Activated T-helper 1 cell treated with anti-CD3 and anti-CD28 coated beads, Interleukin-12 subunit alpha, Interleukin-12 subunit beta, Interleukin-2, Interleukin-4 antibody, amounts not matched to agents 30 ng/mL and 10 ng/mL and 1 ng/mL, durations not matched to agents 14 hours and 24 hours and 36 hours (primary cell): ENCODE measurements at regions not wholly inside any gene's neighbourhood (a gene's known extent, or its start where the extent isn't known, plus 50 kb on each side); places are given as distances from the start of the nearest gene placed in this dataset.
"Not testable (repeated sequence)": the region's sequence is repeated elsewhere in the genome, so short reads cannot be mapped to it uniquely, and the experiment has no call there.

Experiments
- DNase-seq: peaks from one replicate; pipeline ENCODE4 v3.0.0; 2021; ENCODE audit warnings: low spot score
- H3K27ac Mint-ChIP-seq: one replicate; pipeline ENCODE4 v1.8.0; 2021; ENCODE audit warnings: mild to moderate bottlenecking, mixed read lengths
- H3K27me3 Mint-ChIP-seq: one replicate; pipeline ENCODE4 v1.8.0; 2022; ENCODE audit warnings: mild to moderate bottlenecking, moderate library complexity, mixed read lengths; ENCODE audit not compliant: insufficient read depth
- H3K36me3 Mint-ChIP-seq: one replicate; pipeline ENCODE4 v1.8.0; 2021; ENCODE audit warnings: low read depth, mixed read lengths
- H3K4me1 Mint-ChIP-seq: one replicate; pipeline ENCODE4 v1.8.0; 2021; ENCODE audit warnings: low read depth, mixed read lengths
- H3K4me3 Mint-ChIP-seq: one replicate; pipeline ENCODE4 v1.8.0; 2021; ENCODE audit warnings: mild to moderate bottlenecking, moderate library complexity, mixed read lengths
- H3K9me3 Mint-ChIP-seq: one replicate; pipeline ENCODE4 v1.8.0; 2021; ENCODE audit warnings: mixed read lengths
- intact Hi-C: fragments of 100-400 bp; cut with micrococcal nuclease; formaldehyde crosslinking; loops from one replicate; pipeline ENCODE4 v1.15.1; 2024

DNA sequence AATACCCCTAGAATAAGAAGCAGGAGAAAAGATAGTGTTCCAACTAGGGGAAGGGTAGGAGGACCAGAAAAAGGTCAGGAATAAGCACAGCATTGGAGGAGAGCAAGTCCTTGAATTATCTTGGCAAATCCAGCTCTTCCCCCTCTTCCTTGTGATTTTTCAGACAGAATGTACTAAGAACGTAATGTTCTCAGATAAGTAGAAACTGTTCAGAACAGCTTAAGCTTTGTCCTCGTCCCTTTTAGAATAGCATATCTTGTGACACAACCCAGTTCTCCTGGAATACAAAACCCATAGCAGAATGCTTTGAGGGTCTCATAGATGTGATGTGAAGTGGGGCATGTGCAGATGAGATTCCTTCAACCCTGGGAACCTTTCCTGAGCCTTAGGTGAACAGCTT lies 97.4 kb downstream of the EMB start:
- H3K9me3 Mint-ChIP-seq: no peaks in the 10 kb centered on the region
- intact Hi-C loops: no loop called here
- no peak overlapping the region for H3K27ac Mint-ChIP-seq
- no peak overlapping the region for H3K4me3 Mint-ChIP-seq
- DNase-seq: no peak
- H3K36me3 Mint-ChIP-seq: no peaks in the 10 kb centered on the region
- peaks cover 12% of the 10 kb centered on the region for H3K27me3 Mint-ChIP-seq
- no peaks in the 10 kb centered on the region for H3K4me1 Mint-ChIP-seq

DNA sequence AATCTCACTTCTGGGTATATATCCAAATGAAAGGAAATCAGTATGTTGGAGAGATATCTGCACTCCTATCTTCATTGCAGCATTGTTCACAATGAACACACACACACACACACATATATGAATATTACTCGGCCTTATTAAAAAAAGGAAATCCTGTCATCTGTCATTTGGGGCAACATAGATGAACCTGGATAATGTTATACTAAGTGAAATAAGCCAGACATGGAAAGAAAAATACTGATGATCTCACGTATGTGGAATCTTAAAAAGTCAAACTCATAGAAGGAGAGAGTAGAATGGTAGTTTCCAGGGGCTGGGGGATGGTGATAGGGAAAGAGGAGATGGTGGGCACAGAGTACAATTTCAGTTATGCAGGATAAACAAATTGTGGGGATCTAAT lies 100.3 kb downstream of the EMB start:
- H3K9me3 Mint-ChIP-seq: no peaks in the 10 kb centered on the region
- H3K27me3 Mint-ChIP-seq: peaks cover 12% of the 10 kb centered on the region
- intact Hi-C loops: no loop called here
- H3K27ac Mint-ChIP-seq: no peak overlapping the region
- no peaks in the 10 kb centered on the region for H3K36me3 Mint-ChIP-seq
- DNase-seq: no peak
- H3K4me1 Mint-ChIP-seq: no peaks in the 10 kb centered on the region
- H3K4me3 Mint-ChIP-seq: no peak overlapping the region

GRCh38 chr5:50330633-50331032 lies 110.5 kb downstream of the EMB start:
- intact Hi-C loops, H3K36me3 Mint-ChIP-seq, H3K4me3 Mint-ChIP-seq, H3K27ac Mint-ChIP-seq, DNase-seq, H3K27me3 Mint-ChIP-seq: not testable (repeated sequence)
- H3K9me3 Mint-ChIP-seq: peaks cover 21% of the 10 kb centered on the region
- H3K4me1 Mint-ChIP-seq: peaks cover 27% of the 10 kb centered on the region

DNA sequence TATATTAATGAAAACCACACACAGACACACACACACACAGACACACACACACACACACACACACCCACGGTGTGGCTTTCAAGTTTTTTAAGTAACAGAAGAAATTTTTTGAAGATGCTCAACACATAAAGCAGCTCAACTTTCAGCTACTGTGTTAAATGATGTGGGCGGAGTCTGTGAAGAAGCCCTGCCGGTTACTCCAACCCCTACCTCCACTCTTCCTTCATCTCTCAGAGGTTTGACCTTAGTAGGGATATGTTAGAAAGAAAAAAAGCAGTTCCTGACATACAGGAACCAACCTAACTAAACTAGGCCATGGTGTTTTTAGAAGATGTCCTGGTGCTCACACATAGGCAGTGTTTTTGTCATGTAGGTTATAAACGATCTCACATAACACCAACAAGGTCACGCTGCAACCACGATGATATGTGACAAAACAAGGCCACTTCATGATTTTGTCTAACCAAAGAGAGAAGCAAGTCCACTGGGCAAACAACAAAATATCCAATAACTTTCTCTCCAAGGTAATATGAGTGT lies 112.8 kb downstream of the EMB start:
- no peak overlapping the region for H3K4me3 Mint-ChIP-seq
- H3K9me3 Mint-ChIP-seq: peaks cover 19% of the 10 kb centered on the region
- peaks cover 10% of the 10 kb centered on the region for H3K27me3 Mint-ChIP-seq
- no peak overlapping the region for H3K27ac Mint-ChIP-seq
- peaks cover 27% of the 10 kb centered on the region for H3K4me1 Mint-ChIP-seq
- DNase-seq: no peak
- peaks cover 1% of the 10 kb centered on the region for H3K36me3 Mint-ChIP-seq
- intact Hi-C loops: loop anchor here (5.0 kb wide), 2 partner anchors 184 to 424 kb away; no protein-coding TSS in a partner anchor

GRCh38 chr5:50325237-50325832 lies 115.8 kb downstream of the EMB start:
- intact Hi-C loops: loop anchor here (5.0 kb wide), 2 partner anchors 187 to 427 kb away; no protein-coding TSS in a partner anchor
- Mint-ChIP-seq H3K27ac (no peak overlapping the region), H3K4me1 (peaks cover 21% of the 10 kb centered on the region), H3K4me3 (no peak overlapping the region), H3K9me3 (no peaks in the 10 kb centered on the region), H3K36me3 (no peaks in the 10 kb centered on the region), H3K27me3 (peaks cover 3% of the 10 kb centered on the region)
- DNase-seq: no peak

DNA sequence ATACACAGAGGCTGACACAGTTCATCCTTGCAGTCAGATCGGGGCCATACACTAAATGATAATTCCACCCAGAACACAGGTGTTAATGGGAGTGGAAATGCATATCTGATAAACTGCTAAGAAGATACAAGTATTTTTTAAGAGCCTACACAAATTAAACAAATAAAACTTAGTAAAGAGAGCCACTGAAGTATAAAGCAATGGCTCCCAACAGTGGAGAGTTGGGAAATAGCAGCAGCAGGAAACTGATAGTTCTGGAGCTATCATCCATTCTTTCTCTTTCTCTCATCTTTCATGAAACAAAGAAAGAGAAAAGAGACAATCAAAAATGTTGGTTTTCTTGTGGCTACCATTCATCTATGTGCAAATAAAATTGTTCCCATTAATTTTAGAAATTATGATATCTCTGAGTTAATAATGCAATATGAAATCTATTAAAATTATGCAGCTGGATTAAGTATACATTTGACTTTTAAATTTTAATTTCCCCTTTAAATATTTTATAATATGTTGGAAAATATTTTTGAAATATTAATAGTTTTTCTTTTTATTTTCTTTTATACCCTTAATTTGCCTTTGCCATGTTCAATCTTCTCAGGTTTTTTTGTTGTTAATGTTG lies 120.8 kb downstream of the EMB start:
- Mint-ChIP-seq H3K9me3 (no peaks in the 10 kb centered on the region), H3K4me3 (no peak overlapping the region), H3K36me3 (no peaks in the 10 kb centered on the region), H3K4me1 (no peaks in the 10 kb centered on the region), H3K27me3 (no peaks in the 10 kb centered on the region), H3K27ac (no peak overlapping the region)
- intact Hi-C loops: no loop called here
- DNase-seq: no peak

- Mint-ChIP-seq H3K27ac (no peak overlapping the region), H3K9me3 (no peaks in the 10 kb centered on the region), H3K27me3 (peaks cover 2% of the 10 kb centered on the region), H3K36me3 (no peaks in the 10 kb centered on the region), H3K4me3 (no peak overlapping the region), H3K4me1 (no peaks in the 10 kb centered on the region)
- intact Hi-C loops: no loop called here
- DNase-seq: no peak
These were observed 122.9 kb downstream of the EMB start for GRCh38 chr5:50318220-50318619.

- H3K27me3 Mint-ChIP-seq, DNase-seq, H3K4me1 Mint-ChIP-seq, intact Hi-C loops, H3K4me3 Mint-ChIP-seq, H3K36me3 Mint-ChIP-seq, H3K27ac Mint-ChIP-seq, H3K9me3 Mint-ChIP-seq: not testable (repeated sequence)
These were observed 134.6 kb downstream of the EMB start for GRCh38 chr5:50306488-50306887.

- Mint-ChIP-seq H3K9me3 (peaks cover 8% of the 10 kb centered on the region), H3K4me1 (no peaks in the 10 kb centered on the region), H3K27ac (no peak overlapping the region), H3K4me3 (no peak overlapping the region), H3K27me3 (peaks cover 2% of the 10 kb centered on the region), H3K36me3 (no peaks in the 10 kb centered on the region)
- no peak for DNase-seq
- intact Hi-C loops: no loop called here
These were observed 138.1 kb downstream of the EMB start for GRCh38 chr5:50302815-50303490.

DNA sequence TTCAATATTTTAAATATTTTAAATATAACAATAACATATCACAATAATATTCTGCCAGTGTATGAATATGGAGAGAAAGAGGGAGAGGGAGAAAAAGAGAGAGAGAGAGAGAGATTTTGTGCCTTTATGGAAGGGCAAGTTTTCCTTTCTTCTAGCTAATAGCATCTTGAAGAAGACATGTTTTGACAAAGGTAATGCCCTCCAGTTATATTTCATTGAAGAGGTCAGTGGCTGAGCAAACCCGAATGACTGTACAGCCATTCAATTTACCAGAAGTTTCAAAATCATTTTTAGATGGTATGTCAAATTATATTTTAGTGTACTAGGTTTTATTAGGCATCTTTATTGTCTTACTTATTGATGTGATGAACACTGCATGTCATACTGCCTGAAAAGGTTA lies 139.3 kb downstream of the EMB start:
- Mint-ChIP-seq H3K27ac (no peak overlapping the region), H3K9me3 (peaks cover 6% of the 10 kb centered on the region), H3K36me3 (no peaks in the 10 kb centered on the region), H3K4me1 (no peaks in the 10 kb centered on the region), H3K27me3 (peaks cover 2% of the 10 kb centered on the region), H3K4me3 (no peak overlapping the region)
- intact Hi-C loops: no loop called here
- DNase-seq: no peak

DNA sequence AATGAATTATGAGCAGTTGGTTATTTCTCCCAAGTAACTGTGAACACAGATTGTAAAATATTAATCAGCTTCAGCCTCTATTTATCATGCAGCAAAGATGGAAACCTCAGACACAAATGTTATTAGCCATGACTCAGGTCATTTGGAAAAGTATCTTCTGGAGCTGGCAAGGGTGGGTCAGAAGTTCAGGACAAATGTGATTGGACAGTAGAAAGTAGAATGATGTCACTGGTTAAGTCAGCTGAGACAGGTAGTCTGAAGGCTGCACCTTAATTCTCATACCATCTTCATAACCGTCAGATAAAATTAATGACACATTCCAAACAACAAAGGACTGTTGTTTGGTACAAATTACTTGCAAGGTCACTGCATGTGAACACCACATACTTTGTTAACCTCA lies 140.2 kb downstream of the EMB start:
- no peak for DNase-seq
- Mint-ChIP-seq H3K36me3 (no peaks in the 10 kb centered on the region), H3K9me3 (peaks cover 9% of the 10 kb centered on the region), H3K27me3 (peaks cover 2% of the 10 kb centered on the region), H3K4me3 (no peak overlapping the region), H3K27ac (no peak overlapping the region), H3K4me1 (no peaks in the 10 kb centered on the region)
- intact Hi-C loops: no loop called here

DNA sequence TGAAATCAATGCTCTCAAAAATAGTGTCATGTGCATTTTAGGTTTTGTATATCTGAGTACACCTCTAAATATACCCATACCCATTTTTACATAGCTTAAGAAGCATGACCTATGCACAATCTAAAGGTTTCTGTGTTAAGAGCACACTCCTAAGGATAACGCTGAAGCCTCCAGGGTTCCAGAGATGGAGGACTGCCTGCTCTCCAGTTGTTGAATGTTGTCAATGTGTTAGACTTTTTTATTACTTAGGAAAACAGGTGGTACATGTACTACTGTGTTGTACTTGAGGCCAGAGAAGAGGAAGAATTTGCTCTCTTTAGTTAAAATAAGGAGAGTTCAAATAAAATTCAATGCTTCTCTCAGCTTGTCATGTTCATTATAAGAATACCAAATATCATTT lies 141.2 kb downstream of the EMB start:
- Mint-ChIP-seq H3K27ac (no peak overlapping the region), H3K36me3 (no peaks in the 10 kb centered on the region), H3K4me3 (no peak overlapping the region), H3K9me3 (peaks cover 16% of the 10 kb centered on the region), H3K4me1 (no peaks in the 10 kb centered on the region), H3K27me3 (peaks cover 2% of the 10 kb centered on the region)
- intact Hi-C loops: no loop called here
- DNase-seq: no peak

DNA sequence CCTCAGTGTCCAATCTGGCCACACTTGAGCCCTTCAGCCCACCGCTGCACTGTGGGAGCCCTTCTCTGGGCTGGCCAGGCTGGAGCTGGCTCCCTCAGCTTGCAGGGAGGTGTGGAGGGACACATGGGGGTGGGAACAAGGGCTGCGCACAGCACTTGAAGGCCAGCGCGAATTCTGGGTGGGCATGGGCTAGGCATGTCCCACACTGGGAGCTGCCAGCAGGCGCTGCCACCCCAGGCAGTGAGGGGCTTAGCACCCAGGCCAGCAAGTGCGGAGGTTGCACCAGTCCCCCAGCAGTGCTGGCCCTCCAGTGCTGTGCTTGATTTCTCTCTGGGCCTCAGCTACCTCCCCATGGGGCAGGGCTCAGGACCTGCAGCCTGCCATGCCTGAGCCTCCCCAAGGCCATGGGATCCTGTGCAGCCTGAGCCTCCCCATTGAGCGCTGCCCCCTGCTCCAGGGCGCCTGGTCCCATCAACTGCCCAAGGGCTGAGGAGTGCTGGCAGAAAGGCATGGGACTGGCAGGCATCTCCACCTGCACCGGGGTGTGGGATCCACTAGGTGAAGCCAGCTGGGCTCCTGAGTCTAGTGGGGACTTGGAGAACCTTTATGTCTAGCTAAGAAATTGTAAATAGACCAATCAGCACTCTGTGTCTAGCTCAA lies 148.2 kb downstream of the EMB start:
- Mint-ChIP-seq H3K4me1 (no peaks in the 10 kb centered on the region), H3K36me3 (no peaks in the 10 kb centered on the region), H3K4me3 (no peak overlapping the region), H3K27me3 (no peaks in the 10 kb centered on the region), H3K27ac (no peak overlapping the region), H3K9me3 (peaks cover 20% of the 10 kb centered on the region)
- DNase-seq: no peak
- intact Hi-C loops: no loop called here
